Panc1 (cell line): ENCODE measurements at regions not wholly inside any gene's neighbourhood (a gene's known extent, or its start where the extent isn't known, plus 50 kb on each side); places are given as distances from the start of the nearest gene placed in this dataset.

Experiments
- POLR2AphosphoS5 ChIP-seq: IDR thresholded peaks from 2 replicates; pipeline ENCODE4 v1.6.1; 2012; ENCODE audit warnings: mild to moderate bottlenecking, low read depth, low read length, moderate library complexity
- SIN3A ChIP-seq: IDR thresholded peaks from 2 replicates; pipeline ENCODE4 v1.6.1; 2012; ENCODE audit warnings: low read depth, mild to moderate bottlenecking, low read length, moderate library complexity, borderline replicate concordance; ENCODE audit not compliant: insufficient read depth
- TF ChIP-seq, protein P1 (sequence below): fragments of 450-650 bp; IDR thresholded peaks from 2 replicates; pipeline ENCODE4 v1.5.1; 2017; ENCODE audit warnings: mild to moderate bottlenecking

GRCh38 chr5:121500310-121500709 is 351.4 kb upstream of the FTMT start:
- TF ChIP-seq, protein P1, sequence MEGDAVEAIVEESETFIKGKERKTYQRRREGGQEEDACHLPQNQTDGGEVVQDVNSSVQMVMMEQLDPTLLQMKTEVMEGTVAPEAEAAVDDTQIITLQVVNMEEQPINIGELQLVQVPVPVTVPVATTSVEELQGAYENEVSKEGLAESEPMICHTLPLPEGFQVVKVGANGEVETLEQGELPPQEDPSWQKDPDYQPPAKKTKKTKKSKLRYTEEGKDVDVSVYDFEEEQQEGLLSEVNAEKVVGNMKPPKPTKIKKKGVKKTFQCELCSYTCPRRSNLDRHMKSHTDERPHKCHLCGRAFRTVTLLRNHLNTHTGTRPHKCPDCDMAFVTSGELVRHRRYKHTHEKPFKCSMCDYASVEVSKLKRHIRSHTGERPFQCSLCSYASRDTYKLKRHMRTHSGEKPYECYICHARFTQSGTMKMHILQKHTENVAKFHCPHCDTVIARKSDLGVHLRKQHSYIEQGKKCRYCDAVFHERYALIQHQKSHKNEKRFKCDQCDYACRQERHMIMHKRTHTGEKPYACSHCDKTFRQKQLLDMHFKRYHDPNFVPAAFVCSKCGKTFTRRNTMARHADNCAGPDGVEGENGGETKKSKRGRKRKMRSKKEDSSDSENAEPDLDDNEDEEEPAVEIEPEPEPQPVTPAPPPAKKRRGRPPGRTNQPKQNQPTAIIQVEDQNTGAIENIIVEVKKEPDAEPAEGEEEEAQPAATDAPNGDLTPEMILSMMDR = no peak
- TF ChIP-seq POLR2AphosphoS5 (no peak), SIN3A (no peak)
